Suprapubic skin (tissue), 4 donors: ENCODE measurements at regions not wholly inside any gene's neighbourhood (a gene's known extent, or its start where the extent isn't known, plus 50 kb on each side); places are given as distances from the start of the nearest gene placed in this dataset.

Source experiments
- CTCF ChIP-seq, 2 donors: fragments of 200-600 bp in 1 of 2; fragments of 450-650 bp in 1 of 2; sonication (generic) in 1 of 2; IDR thresholded peaks; one replicate each; pipeline ENCODE4 v1.5.1; 2016 to 2019; ENCODE audit warnings: antibody characterized with exemption in 2 of 2, mild to moderate bottlenecking in 1 of 2, moderate library complexity in 1 of 2
- EP300 ChIP-seq: sonication (generic); formaldehyde crosslinking; IDR thresholded peaks from one replicate; pipeline ENCODE4 v1.6.1; 2017; ENCODE audit warnings: antibody characterized with exemption
- POLR2A ChIP-seq, 2 donors: fragments of 450-650 bp; IDR thresholded peaks; one replicate each; pipeline ENCODE4 v1.6.1; 2017; ENCODE audit warnings: antibody characterized with exemption in 2 of 2, mild to moderate bottlenecking in 2 of 2, moderate library complexity in 2 of 2
- POLR2AphosphoS5 ChIP-seq, 3 donors: sonication (generic); formaldehyde crosslinking; IDR thresholded peaks; one replicate each; pipeline ENCODE4 v1.6.1; 2017; ENCODE audit warnings: antibody characterized with exemption in 3 of 3

- TF ChIP-seq POLR2AphosphoS5 (IDR thresholded peaks at IDR 0.05) = no peak
- TF ChIP-seq CTCF (IDR thresholded peaks at IDR 0.05) = no peak
- TF ChIP-seq POLR2A (IDR thresholded peaks at IDR 0.05) = no peak
- TF ChIP-seq EP300 = no peak
Observed at GRCh38 chr15:31732726-31733125, 297.6 kb upstream of the CHRNA7 start.
